GM23338 (cell line): ENCODE measurements at regions not wholly inside any gene's neighbourhood (a gene's known extent, or its start where the extent isn't known, plus 50 kb on each side); places are given as distances from the start of the nearest gene placed in this dataset.

Experiments used
- ATAC-seq: fragments of 200-7000 bp; cut with Tn5 transposase; 3 replicates; pipeline ENCODE4 v1.9.1; 2020
- DNase-seq: peaks from one replicate; pipeline ENCODE4 v3.0.0-alpha.2; 2015; ENCODE audit warnings: low spot score
- H2AFZ ChIP-seq: fragments of 200-600 bp; sonication (generic); 2 replicates; pipeline ENCODE4 v1.8.0; 2016; ENCODE audit warnings: antibody characterized with exemption, mild to moderate bottlenecking, moderate library complexity
- H3F3A ChIP-seq: fragments of 200-600 bp; sonication (generic); replicated peaks from 2 replicates; pipeline ENCODE4 v1.8.0; 2017; ENCODE audit warnings: antibody characterized with exemption, mixed run types, low read depth
- H3K27ac ChIP-seq: fragments of 200-600 bp; sonication (generic); 2 replicates; pipeline ENCODE4 v1.6.1; 2016; ENCODE audit warnings: low read depth
- H3K27me3 ChIP-seq: fragments of 200-600 bp; sonication (generic); 2 replicates; pipeline ENCODE4 v1.8.0; 2016; ENCODE audit warnings: mild to moderate bottlenecking, mixed run types, moderate library complexity; ENCODE audit not compliant: insufficient read depth
- H3K36me3 ChIP-seq: fragments of 200-600 bp; sonication (generic); 2 replicates; pipeline ENCODE4 v1.8.0; 2016; ENCODE audit warnings: mild to moderate bottlenecking; ENCODE audit not compliant: insufficient read depth
- H3K4me1 ChIP-seq: fragments of 200-600 bp; sonication (generic); 2 replicates; pipeline ENCODE4 v1.8.0; 2016; ENCODE audit warnings: mild to moderate bottlenecking, moderate library complexity; ENCODE audit not compliant: insufficient read depth
- H3K4me2 ChIP-seq: fragments of 200-600 bp; sonication (generic); 2 replicates; pipeline ENCODE4 v1.7.1; 2017; ENCODE audit warnings: mixed run types
- H3K4me3 ChIP-seq: fragments of 200-600 bp; sonication (generic); 2 replicates; pipeline ENCODE4 v1.6.1; 2016; ENCODE audit warnings: mixed run types
- H3K79me2 ChIP-seq: fragments of 200-600 bp; sonication (generic); replicated peaks from 2 replicates; pipeline ENCODE4 v1.8.0; 2017; ENCODE audit warnings: mild to moderate bottlenecking; ENCODE audit not compliant: insufficient read depth
- H3K9me2 ChIP-seq: fragments of 200-600 bp; sonication (generic); 2 replicates; pipeline ENCODE4 v1.8.0; 2017; ENCODE audit not compliant: insufficient read depth
- H4K20me1 ChIP-seq: fragments of 200-600 bp; sonication (generic); replicated peaks from 2 replicates; pipeline ENCODE4 v1.8.0; 2017; ENCODE audit warnings: mild to moderate bottlenecking; ENCODE audit not compliant: insufficient read depth
- H3K27ac Mint-ChIP-seq: 2 replicates; pipeline ENCODE4 v1.8.0; 2020; ENCODE audit warnings: inconsistent platforms, mild to moderate bottlenecking, moderate library complexity, mixed read lengths
- H3K27me3 Mint-ChIP-seq: 3 replicates; pipeline ENCODE4 v1.8.0; 2022; ENCODE audit warnings: low read depth, mild to moderate bottlenecking, moderate library complexity, mixed read lengths, inconsistent platforms; ENCODE audit not compliant: insufficient read depth, poor library complexity
- H3K36me3 Mint-ChIP-seq: 3 replicates; pipeline ENCODE4 v1.8.0; 2021; ENCODE audit warnings: low read depth, mild to moderate bottlenecking, inconsistent platforms, moderate library complexity, mixed read lengths
- H3K4me1 Mint-ChIP-seq: 3 replicates; pipeline ENCODE4 v1.8.0; 2020; ENCODE audit warnings: mild to moderate bottlenecking, inconsistent platforms, mixed read lengths
- H3K4me3 Mint-ChIP-seq: 3 replicates; pipeline ENCODE4 v1.8.0; 2021; ENCODE audit warnings: moderate library complexity, mild to moderate bottlenecking, inconsistent platforms, mixed read lengths
- H3K9me3 Mint-ChIP-seq: 3 replicates; pipeline ENCODE4 v1.8.0; 2020; ENCODE audit warnings: moderate library complexity, mild to moderate bottlenecking, inconsistent platforms, mixed read lengths
- CREB1 ChIP-seq: fragments of 250-450 bp; sonication (Bioruptor Pico); IDR thresholded peaks from 2 replicates; pipeline ENCODE4 v1.5.0; 2020; ENCODE audit warnings: low read depth, mild to moderate bottlenecking, moderate library complexity
- CTCF ChIP-seq, 2 experiments: fragments of 200-600 bp in 1 of 2; sonication (generic) in 1 of 2; conservative IDR thresholded peaks; 2 replicates each; pipeline versions ENCODE4 v1.5.1 to v1.6.1; 2016 to 2017; ENCODE audit warnings: antibody characterized with exemption in 2 of 2, low read depth in 2 of 2, mild to moderate bottlenecking in 2 of 2, moderate library complexity in 1 of 2
- ETS1 ChIP-seq: IDR thresholded peaks from 2 replicates; pipeline ENCODE4 v1.6.1; 2016; ENCODE audit warnings: antibody characterized with exemption
- EZH2 ChIP-seq: fragments of 200-600 bp; sonication (generic); IDR thresholded peaks from one replicate; pipeline ENCODE4 v1.8.0; 2017; ENCODE audit warnings: antibody characterized with exemption, mild to moderate bottlenecking, low read depth; ENCODE audit not compliant: unreplicated experiment
- EZH2phosphoT487 ChIP-seq: fragments of 200-600 bp; sonication (generic); IDR thresholded peaks from one replicate; pipeline ENCODE4 v1.8.1; 2018; ENCODE audit warnings: antibody characterized with exemption; ENCODE audit not compliant: unreplicated experiment
- JUNB ChIP-seq: IDR thresholded peaks from one replicate; pipeline ENCODE4 v1.6.1; 2016; ENCODE audit warnings: antibody characterized with exemption; ENCODE audit not compliant: unreplicated experiment
- NANOG ChIP-seq: IDR thresholded peaks from 2 replicates; pipeline ENCODE4 v1.6.1; 2016; ENCODE audit warnings: antibody characterized with exemption, borderline replicate concordance
- POLR2AphosphoS5 ChIP-seq: IDR thresholded peaks from 2 replicates; pipeline ENCODE4 v1.6.1; 2016; ENCODE audit warnings: antibody characterized with exemption, low read depth
- STAT1 ChIP-seq: IDR thresholded peaks from one replicate; pipeline ENCODE4 v1.6.1; 2016; ENCODE audit warnings: antibody characterized with exemption; ENCODE audit not compliant: unreplicated experiment
- ZNF114 ChIP-seq: fragments of 250-450 bp; sonication (Bioruptor Pico); IDR thresholded peaks from 2 replicates; pipeline ENCODE4 v1.5.0; 2020; ENCODE audit warnings: mild to moderate bottlenecking, moderate library complexity
- ZNF331 ChIP-seq: fragments of 250-450 bp; sonication (Bioruptor Pico); IDR thresholded peaks from 2 replicates; pipeline ENCODE4 v1.5.0; 2020; ENCODE audit warnings: low read depth, mild to moderate bottlenecking, moderate library complexity
- TF ChIP-seq, protein P1 (sequence below): IDR thresholded peaks from one replicate; pipeline ENCODE4 v1.6.1; 2018; ENCODE audit warnings: antibody characterized with exemption; ENCODE audit not compliant: unreplicated experiment
- TF ChIP-seq, protein P2 (sequence below): fragments of 250-450 bp; sonication (Bioruptor Pico); IDR thresholded peaks from 2 replicates; pipeline ENCODE4 v1.5.0; 2020; ENCODE audit warnings: mild to moderate bottlenecking, moderate library complexity

- H3K9me2 ChIP-seq = no peaks in the 10 kb centered on the region
Measured at GRCh38 chr6:140204154-140204553, 829.7 kb upstream of the CITED2 start.

More at GRCh38 chr6:140204154-140204553, 829.7 kb upstream of the CITED2 start:
- Histone ChIP-seq H3K36me3 (no peaks in the 10 kb centered on the region), H3K27ac (no peak overlapping the region), H3F3A (no peaks in the 10 kb centered on the region), H3K4me1 (no peaks in the 10 kb centered on the region), H3K27me3 (no peaks in the 10 kb centered on the region), H4K20me1 (no peaks in the 10 kb centered on the region), H3K4me2 (no peak overlapping the region), H3K79me2 (no peaks in the 10 kb centered on the region), H3K4me3 (no peak overlapping the region), H2AFZ (no peak overlapping the region)
- TF ChIP-seq ZNF331 (CRISPR knock-in tag) = no peak
- no peak for TF ChIP-seq CTCF (conservative IDR thresholded peaks at IDR 0.05; ENCODE audit: low read depth in 2 of 2)
- TF ChIP-seq ETS1 = no peak
- no peak for TF ChIP-seq EZH2phosphoT487
- TF ChIP-seq POLR2AphosphoS5 = no peak
- TF ChIP-seq, protein P1, sequence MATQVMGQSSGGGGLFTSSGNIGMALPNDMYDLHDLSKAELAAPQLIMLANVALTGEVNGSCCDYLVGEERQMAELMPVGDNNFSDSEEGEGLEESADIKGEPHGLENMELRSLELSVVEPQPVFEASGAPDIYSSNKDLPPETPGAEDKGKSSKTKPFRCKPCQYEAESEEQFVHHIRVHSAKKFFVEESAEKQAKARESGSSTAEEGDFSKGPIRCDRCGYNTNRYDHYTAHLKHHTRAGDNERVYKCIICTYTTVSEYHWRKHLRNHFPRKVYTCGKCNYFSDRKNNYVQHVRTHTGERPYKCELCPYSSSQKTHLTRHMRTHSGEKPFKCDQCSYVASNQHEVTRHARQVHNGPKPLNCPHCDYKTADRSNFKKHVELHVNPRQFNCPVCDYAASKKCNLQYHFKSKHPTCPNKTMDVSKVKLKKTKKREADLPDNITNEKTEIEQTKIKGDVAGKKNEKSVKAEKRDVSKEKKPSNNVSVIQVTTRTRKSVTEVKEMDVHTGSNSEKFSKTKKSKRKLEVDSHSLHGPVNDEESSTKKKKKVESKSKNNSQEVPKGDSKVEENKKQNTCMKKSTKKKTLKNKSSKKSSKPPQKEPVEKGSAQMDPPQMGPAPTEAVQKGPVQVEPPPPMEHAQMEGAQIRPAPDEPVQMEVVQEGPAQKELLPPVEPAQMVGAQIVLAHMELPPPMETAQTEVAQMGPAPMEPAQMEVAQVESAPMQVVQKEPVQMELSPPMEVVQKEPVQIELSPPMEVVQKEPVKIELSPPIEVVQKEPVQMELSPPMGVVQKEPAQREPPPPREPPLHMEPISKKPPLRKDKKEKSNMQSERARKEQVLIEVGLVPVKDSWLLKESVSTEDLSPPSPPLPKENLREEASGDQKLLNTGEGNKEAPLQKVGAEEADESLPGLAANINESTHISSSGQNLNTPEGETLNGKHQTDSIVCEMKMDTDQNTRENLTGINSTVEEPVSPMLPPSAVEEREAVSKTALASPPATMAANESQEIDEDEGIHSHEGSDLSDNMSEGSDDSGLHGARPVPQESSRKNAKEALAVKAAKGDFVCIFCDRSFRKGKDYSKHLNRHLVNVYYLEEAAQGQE = no peak
- TF ChIP-seq JUNB = no peak
- TF ChIP-seq NANOG = no peak
- TF ChIP-seq EZH2 = no peak
- TF ChIP-seq STAT1 = no peak
- TF ChIP-seq, protein P2, sequence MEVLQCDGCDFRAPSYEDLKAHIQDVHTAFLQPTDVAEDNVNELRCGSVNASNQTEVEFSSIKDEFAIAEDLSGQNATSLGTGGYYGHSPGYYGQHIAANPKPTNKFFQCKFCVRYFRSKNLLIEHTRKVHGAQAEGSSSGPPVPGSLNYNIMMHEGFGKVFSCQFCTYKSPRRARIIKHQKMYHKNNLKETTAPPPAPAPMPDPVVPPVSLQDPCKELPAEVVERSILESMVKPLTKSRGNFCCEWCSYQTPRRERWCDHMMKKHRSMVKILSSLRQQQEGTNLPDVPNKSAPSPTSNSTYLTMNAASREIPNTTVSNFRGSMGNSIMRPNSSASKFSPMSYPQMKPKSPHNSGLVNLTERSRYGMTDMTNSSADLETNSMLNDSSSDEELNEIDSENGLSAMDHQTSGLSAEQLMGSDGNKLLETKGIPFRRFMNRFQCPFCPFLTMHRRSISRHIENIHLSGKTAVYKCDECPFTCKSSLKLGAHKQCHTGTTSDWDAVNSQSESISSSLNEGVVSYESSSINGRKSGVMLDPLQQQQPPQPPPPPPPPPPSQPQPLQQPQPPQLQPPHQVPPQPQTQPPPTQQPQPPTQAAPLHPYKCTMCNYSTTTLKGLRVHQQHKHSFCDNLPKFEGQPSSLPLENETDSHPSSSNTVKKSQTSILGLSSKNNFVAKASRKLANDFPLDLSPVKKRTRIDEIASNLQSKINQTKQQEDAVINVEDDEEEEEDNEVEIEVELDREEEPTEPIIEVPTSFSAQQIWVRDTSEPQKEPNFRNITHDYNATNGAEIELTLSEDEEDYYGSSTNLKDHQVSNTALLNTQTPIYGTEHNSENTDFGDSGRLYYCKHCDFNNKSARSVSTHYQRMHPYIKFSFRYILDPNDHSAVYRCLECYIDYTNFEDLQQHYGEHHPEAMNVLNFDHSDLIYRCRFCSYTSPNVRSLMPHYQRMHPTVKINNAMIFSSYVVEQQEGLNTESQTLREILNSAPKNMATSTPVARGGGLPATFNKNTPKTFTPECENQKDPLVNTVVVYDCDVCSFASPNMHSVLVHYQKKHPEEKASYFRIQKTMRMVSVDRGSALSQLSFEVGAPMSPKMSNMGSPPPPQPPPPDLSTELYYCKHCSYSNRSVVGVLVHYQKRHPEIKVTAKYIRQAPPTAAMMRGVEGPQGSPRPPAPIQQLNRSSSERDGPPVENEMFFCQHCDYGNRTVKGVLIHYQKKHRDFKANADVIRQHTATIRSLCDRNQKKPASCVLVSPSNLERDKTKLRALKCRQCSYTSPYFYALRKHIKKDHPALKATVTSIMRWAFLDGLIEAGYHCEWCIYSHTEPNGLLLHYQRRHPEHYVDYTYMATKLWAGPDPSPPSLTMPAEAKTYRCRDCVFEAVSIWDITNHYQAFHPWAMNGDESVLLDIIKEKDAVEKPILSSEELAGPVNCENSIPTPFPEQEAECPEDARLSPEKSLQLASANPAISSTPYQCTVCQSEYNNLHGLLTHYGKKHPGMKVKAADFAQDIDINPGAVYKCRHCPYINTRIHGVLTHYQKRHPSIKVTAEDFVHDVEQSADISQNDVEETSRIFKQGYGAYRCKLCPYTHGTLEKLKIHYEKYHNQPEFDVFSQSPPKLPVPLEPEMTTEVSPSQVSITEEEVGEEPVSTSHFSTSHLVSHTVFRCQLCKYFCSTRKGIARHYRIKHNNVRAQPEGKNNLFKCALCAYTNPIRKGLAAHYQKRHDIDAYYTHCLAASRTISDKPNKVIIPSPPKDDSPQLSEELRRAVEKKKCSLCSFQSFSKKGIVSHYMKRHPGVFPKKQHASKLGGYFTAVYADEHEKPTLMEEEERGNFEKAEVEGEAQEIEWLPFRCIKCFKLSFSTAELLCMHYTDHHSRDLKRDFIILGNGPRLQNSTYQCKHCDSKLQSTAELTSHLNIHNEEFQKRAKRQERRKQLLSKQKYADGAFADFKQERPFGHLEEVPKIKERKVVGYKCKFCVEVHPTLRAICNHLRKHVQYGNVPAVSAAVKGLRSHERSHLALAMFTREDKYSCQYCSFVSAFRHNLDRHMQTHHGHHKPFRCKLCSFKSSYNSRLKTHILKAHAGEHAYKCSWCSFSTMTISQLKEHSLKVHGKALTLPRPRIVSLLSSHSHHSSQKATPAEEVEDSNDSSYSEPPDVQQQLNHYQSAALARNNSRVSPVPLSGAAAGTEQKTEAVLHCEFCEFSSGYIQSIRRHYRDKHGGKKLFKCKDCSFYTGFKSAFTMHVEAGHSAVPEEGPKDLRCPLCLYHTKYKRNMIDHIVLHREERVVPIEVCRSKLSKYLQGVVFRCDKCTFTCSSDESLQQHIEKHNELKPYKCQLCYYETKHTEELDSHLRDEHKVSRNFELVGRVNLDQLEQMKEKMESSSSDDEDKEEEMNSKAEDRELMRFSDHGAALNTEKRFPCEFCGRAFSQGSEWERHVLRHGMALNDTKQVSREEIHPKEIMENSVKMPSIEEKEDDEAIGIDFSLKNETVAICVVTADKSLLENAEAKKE (CRISPR knock-in tag) = no peak
- TF ChIP-seq CREB1 (CRISPR knock-in tag) = no peak
- TF ChIP-seq ZNF114 = no peak
- peaks cover 1% of the 10 kb centered on the region for H3K27me3 Mint-ChIP-seq
- no peak for DNase-seq
- no peaks in the 10 kb centered on the region; the same call in 1 of the 3 replicates for H3K9me3 Mint-ChIP-seq
- 0 out of 3 replicates have a peak, but pooled peaks cover 2% of the 10 kb centered on the region for H3K4me1 Mint-ChIP-seq
- no peak overlapping the region for H3K27ac Mint-ChIP-seq
- no peak for ATAC-seq
- H3K4me3 Mint-ChIP-seq = no peak overlapping the region
- H3K36me3 Mint-ChIP-seq = no peaks in the 10 kb centered on the region
